ENCODE measurements at regions not wholly inside any gene's neighbourhood (a gene's known extent, or its start where the extent isn't known, plus 50 kb on each side); places are given as distances from the start of the nearest gene placed in this dataset.

- TF ChIP-seq POLR2A (IDR thresholded peaks at IDR 0.05; ENCODE audit: low read length) = no peak
- TF ChIP-seq GATA1 (IDR thresholded peaks at IDR 0.05; ENCODE audit: low read depth, low read length) = no peak
These were observed 426.9 kb upstream of the MIS18BP1 start for GRCh38 chr14:45679853-45680252.

Measured in erythroblast (primary cell).